ENCODE measurements at regions not wholly inside any gene's neighbourhood (a gene's known extent, or its start where the extent isn't known, plus 50 kb on each side); places are given as distances from the start of the nearest gene placed in this dataset.
"Not testable (repeated sequence)": the region's sequence is repeated elsewhere in the genome, so short reads cannot be mapped to it uniquely, and the experiment has no call there.

GRCh38 chr11:11220786-11221185 lies 132.3 kb downstream of the CSNK2A3 start:
- DNase-seq: no peak

- DNase-seq: no peak
Observed at GRCh38 chr11:11218629-11218986, 134.4 kb downstream of the CSNK2A3 start.

- DNase-seq: no peak
Observed at GRCh38 chr11:11217929-11218628, 135.0 kb downstream of the CSNK2A3 start.

GRCh38 chr11:11217289-11217928 lies 135.6 kb downstream of the CSNK2A3 start:
- no peak for DNase-seq

- no peak for DNase-seq
Observed at GRCh38 chr11:11215944-11216343, 137.1 kb downstream of the CSNK2A3 start.

- no peak for DNase-seq
Observed at GRCh38 chr11:11215058-11215815, 137.8 kb downstream of the CSNK2A3 start.

GRCh38 chr11:11213117-11213516 lies 139.9 kb downstream of the CSNK2A3 start:
- DNase-seq: no peak

- DNase-seq: no peak
Observed at GRCh38 chr11:11211888-11212287, 141.2 kb downstream of the CSNK2A3 start.

GRCh38 chr11:11211186-11211585 lies 141.9 kb downstream of the CSNK2A3 start:
- no peak for DNase-seq

- DNase-seq: no peak
Observed at GRCh38 chr11:11210446-11210845, 142.6 kb downstream of the CSNK2A3 start.

- DNase-seq: no peak
Observed at GRCh38 chr11:11209967-11210366, 143.1 kb downstream of the CSNK2A3 start.

GRCh38 chr11:11208994-11209393 lies 144.1 kb downstream of the CSNK2A3 start:
- no peak for DNase-seq

GRCh38 chr11:11207428-11207827 lies 145.6 kb downstream of the CSNK2A3 start:
- DNase-seq: no peak

GRCh38 chr11:11206484-11206883 lies 146.6 kb downstream of the CSNK2A3 start:
- no peak for DNase-seq

GRCh38 chr11:11202885-11203284 lies 150.2 kb downstream of the CSNK2A3 start:
- no peak for DNase-seq

GRCh38 chr11:11201302-11201701 lies 151.7 kb downstream of the CSNK2A3 start:
- DNase-seq: not testable (repeated sequence)

- no peak for DNase-seq
Observed at GRCh38 chr11:11192541-11192940, 160.5 kb downstream of the CSNK2A3 start.

- DNase-seq: no peak
Observed at GRCh38 chr11:11189506-11189905, 163.5 kb downstream of the CSNK2A3 start.

- DNase-seq: no peak
Observed at GRCh38 chr11:11186249-11186648, 166.8 kb downstream of the CSNK2A3 start.

- DNase-seq: no peak
Observed at GRCh38 chr11:11182261-11182660, 170.8 kb downstream of the CSNK2A3 start.

GRCh38 chr11:11178671-11179638 lies 174.1 kb downstream of the CSNK2A3 start:
- no peak for DNase-seq

- DNase-seq: no peak
Observed at GRCh38 chr11:11177156-11177808, 175.8 kb downstream of the CSNK2A3 start.

All from activated effector memory CD4-positive, alpha-beta T cell treated with Interleukin-2 at 50 U/mL for 16 hours (primary cell).